HG03025 (cell line): ENCODE measurements at regions not wholly inside any gene's neighbourhood (a gene's known extent, or its start where the extent isn't known, plus 50 kb on each side); places are given as distances from the start of the nearest gene placed in this dataset.
"Not testable (repeated sequence)": the region's sequence is repeated elsewhere in the genome, so short reads cannot be mapped to it uniquely, and the experiment has no call there.

Source experiments
- ATAC-seq: cut with Tn5 transposase; IDR thresholded peaks from one replicate; pipeline ENCODE4 v1.9.1; 2021; ENCODE audit warnings: mild to moderate bottlenecking, moderate library complexity; ENCODE audit not compliant: unreplicated experiment, low FRiP score

DNA sequence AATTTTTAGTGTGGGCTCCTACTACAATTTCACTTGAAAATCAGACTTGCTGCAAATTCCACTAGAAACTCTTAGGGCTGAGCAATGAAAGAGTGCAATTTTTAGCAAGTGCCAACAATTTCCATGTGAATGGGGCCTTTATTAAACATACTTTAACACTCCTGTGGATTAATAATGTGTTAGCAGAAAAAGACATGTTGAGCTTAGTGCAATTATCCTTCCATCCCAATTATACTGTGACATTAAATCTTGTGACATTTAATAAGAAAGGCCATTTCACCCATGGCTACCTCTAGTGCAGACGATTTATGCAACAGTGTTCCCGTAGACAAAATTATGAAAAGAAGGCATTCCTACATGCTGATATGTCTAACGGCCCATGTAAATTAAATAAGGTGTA, 639.7 kb downstream of the STK39 start:
- no peak for ATAC-seq

DNA sequence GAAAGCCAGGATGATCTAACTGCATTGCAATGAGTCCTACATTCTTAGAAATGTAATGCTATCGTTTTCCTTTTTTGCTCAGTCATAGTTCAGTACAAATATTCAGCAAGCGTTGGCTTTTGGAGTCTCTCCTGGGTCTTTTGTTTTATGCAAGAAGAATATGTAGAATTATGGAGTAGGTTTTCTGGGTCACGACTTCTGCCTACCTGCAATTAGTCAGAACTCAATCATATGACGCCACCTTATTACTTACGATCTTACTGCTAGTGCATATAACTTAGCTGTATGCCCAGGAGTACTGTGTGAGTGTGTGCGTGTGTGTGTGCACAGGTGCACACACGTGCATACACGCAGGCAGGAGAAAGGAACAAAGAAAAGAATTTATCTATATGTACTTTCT, 640.2 kb downstream of the STK39 start:
- ATAC-seq, result no peak

DNA sequence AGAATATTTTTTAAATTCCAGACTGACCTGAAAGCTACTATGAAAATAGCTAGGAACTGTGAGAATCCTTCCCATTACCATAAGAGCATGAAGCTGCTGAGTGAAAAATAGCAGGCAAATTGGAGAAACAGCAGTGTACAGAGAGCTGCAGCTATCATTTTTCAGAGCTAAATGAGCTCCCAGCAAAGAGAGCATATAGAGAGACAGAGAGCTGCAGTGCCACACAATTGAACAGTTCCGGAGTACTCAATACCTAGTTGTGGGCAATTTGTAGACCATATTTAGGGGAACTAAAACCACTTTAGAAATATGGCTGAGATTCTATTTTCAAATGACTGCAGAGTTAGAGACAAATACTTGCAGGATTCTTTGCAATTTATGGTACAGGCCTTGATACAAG, 645.3 kb downstream of the STK39 start:
- no peak for ATAC-seq

DNA sequence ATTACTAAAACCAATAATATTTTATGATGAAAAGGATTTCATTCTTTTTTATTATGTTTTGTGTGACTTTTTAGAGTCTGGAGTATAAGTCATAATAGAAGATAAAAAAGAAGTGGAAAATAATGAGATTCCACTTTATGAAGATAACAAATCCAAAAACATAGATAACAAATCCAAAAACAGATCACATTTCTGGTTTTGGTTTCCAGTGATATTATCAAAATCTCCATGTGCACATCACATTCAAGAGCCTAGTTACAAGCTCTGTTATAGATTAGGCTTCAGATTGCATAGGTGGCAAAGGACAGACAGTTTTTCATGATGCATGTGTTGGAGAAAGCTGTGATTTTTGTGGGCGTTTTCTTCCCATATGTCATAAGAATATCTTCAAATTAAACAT, 648.2 kb downstream of the STK39 start:
- ATAC-seq, result no peak

DNA sequence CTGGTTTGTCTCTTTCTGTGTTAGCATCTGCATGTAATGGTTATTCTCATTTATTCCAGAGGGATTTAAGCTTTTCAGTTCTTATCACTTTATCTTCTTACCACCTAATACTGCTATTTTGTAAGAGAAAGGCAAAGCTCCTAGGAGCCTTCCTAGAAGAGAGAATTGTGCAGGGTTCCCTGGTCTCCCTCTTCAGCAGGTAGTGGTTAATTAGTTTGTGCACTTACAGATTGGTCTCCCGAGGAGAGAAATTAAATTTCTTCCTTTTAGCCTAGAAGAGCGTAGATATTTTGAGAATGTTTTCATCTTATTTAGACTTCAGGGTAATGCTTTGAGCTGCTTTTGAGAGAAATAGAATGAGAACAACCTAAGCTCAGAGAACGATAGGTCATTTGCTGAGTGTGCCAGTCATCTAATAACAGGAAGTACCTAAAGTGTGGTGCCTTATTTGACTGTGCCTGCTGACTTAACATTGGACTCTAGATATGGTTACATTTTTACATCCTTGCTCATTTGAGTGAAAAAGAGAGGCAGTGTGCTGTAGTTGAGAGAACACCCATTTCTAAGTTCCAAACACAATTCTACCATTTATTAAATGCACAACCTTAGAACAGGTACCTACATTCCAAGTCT, 651.4 kb downstream of the STK39 start:
- no peak for ATAC-seq

DNA sequence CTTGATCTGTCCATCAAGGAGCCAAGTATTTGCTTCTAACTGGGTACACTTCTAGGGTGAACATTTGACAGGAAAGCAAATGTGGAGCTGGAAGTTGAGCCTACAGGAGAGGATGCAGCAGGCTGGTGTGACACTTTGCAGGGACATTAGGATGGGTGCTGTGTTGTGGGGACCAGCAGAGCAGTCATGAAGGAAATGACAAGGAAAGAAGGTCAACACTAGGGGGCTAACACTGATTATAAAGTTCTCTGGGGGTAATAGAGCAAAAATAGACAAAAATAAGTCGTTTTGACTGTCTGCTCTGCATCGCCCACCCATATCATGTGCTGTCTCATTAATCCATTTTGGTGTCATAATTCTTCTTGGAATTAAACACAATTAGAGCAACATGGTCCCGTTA, 652.4 kb downstream of the STK39 start:
- ATAC-seq, result no peak

DNA sequence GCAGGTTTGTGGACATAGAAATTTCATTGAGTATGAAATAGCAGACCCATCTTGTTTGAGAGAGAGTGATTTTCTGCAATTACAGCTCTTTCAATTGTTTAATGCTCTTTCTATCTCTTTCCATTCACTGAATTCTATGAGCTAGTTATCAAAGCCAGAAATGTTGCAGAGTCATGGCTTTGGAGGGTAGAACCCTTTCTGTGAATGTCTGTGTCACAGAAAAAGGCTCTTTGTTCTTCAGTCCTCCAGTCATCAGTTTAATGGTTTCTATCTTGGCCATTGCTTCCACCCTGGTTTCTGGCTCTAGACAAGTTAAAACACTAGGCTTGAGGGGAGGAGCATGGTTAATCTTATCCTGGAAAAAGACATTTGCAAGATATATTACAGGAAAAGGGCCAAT, 655.0 kb downstream of the STK39 start:
- no peak for ATAC-seq

DNA sequence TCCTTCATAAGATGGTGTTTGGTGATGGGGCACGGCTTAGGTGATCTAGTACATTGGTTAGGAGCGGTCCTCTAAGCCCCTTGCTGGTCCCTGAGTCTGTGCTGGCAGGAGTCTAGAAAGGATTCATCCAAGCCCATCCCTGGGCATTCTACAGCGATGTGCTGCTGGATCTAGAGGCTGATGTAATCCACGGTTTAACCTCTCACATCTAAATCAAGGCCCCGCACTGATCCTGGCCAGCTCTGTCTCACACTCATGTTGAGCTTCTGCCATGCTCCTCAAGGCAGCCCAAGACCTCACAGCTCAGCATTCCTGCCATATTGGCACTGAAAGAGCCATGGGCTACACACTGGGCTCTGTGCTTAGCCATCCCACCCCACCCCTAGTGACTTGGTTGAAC, 664.8 kb downstream of the STK39 start:
- ATAC-seq, result no peak

DNA sequence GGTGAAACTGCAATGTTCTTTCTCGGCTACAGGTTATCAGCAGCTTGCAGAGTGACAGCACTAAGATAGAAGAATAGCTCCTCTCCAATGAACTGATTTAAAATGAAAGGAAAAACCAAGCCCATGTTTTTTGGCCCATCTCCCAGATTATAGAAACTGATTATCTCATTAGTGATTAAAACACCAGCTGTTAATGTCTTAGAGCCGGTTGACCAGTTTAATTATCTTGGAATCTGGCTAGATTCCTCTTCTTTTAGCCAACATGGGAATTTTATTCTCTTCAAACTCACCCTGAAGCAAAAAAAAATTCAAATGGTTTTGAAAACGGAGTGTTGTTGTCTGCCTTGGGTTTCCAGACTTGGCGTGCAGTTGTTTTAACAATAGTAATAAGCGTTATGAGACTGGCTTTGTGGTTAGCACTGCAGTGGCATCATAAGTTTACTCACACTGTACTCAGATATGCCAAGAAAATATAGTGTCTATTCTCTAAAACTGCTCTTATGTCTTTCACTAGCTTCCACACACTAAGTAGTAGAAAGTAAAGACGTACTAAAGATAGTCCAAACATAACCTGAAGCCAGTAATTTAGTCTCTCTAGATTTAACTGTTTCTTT, 665.3 kb downstream of the STK39 start:
- no peak for ATAC-seq

DNA sequence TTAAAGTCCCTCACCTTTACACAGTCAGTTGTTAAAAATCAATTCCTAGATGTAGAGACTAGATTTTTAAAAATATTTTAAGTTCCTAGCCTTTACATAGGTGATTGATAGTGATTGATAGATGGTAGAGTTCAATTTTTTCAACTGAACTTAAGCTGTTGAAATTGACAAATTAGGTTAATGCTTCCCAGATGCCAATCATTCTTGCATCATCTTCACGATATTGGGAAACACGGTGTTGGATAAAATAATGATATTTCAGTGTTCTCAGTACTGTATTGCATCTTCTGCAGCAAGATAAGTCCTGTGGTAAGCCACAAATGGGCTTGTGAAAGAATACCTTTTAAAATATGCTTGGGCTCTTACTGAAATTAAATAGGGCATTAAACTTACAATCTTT, 667.6 kb downstream of the STK39 start:
- no peak for ATAC-seq

DNA sequence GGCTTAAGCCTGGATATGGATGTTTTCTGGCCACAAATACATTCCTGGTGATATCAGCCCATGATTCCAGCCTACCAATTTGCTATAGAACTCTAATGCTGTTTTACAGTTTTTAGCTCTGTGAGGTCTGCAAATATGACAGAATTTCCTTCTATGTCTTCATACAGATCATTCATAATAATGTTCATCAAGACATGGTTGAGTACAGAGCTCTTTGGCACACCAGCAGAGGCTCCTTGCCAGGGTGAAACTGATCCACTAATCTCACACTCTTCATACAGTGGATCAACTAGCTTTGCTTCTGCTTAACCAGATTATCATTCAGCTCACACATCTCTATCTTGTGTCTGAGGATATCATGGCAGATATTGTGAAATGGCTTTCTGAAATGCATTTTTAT, 672.1 kb downstream of the STK39 start:
- no peak for ATAC-seq

DNA sequence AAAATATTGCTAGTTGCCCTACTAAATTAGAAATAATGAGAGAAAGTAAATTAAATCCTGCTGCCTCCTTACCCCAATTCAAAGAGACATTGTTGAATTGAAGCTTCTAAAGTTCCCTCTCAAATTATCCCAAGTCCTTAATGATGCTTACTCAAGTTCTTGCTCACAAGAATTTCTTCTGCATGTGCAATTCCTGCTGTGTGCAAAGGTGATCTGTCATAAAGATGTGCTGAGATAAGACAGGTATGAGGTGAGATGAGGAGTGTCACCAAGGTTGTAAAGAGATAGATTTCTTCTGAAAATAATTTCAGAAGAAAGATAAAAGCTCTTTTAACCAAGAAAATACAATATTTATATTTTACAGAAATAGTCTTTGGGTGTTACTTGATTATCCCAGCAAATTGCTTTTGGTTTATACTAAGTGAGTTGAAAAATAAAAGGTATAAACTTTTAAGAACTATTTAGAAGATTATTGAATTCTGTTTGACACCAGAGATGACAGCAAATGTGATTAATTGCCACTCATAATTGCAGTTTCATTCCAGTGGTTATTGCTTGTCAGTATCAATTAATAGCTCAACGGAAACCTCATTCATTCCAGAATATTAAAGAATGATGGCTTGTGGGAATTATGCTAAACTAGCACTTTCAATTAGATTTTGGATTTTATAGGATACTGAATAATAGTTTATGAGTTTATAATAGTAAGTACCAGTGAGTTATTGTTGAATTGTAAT, 674.3 kb downstream of the STK39 start:
- no peak for ATAC-seq

DNA sequence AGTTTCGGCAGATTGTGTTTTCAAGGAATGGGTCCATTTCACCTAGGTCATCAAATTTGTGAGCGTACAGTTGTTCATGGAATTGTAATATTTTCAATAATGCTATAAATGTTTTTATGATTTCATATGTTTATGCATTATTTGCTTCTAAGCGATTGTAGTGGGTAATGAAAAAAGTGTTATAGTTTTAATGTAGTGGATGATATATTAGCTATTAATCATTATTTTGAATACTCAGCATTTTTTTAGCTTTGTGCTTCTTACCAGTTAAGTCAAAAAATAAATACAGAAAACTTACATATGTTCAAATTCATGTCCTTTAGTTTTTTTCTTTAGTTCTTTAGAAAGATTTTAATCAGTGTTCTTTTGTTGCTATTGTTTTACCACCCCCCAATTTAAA, 677.0 kb downstream of the STK39 start:
- ATAC-seq, result no peak

DNA sequence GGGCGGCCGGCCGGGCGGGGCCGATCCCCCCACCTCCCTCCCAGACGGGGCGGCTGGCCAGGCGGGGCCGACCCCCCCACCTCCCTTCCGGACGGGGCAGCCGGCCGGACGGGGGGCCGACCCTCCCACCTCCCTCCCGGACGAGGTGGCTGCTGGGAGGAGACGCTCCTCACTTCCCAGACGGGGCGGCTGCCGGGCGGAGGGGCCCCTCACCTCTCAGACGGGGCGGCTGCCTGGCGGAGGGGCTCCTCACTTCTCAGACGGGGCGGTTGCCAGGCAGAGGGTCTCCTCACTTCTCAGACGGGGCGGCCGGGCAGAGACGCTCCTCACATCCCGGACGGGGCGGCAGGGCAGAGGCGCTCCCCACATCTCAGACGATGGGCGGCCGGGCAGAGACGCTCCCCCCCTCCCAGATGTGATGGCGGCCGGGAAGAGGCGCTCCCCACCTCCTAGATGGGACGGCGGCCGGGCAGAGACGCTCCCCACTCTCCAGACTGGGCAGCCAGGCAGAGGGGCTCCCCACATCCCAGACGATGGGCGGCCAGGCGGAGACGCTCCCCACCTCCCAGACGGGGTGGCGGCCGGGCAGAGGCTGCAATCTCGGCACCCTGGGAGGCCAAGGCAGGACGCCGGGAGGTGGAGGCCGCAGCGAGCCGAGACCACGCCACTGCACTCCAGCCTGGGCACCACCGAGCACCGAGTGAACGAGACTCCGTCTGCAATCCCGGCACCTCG, 675.8 kb downstream of the XIRP2 start:
- ATAC-seq, result not testable (repeated sequence)

DNA sequence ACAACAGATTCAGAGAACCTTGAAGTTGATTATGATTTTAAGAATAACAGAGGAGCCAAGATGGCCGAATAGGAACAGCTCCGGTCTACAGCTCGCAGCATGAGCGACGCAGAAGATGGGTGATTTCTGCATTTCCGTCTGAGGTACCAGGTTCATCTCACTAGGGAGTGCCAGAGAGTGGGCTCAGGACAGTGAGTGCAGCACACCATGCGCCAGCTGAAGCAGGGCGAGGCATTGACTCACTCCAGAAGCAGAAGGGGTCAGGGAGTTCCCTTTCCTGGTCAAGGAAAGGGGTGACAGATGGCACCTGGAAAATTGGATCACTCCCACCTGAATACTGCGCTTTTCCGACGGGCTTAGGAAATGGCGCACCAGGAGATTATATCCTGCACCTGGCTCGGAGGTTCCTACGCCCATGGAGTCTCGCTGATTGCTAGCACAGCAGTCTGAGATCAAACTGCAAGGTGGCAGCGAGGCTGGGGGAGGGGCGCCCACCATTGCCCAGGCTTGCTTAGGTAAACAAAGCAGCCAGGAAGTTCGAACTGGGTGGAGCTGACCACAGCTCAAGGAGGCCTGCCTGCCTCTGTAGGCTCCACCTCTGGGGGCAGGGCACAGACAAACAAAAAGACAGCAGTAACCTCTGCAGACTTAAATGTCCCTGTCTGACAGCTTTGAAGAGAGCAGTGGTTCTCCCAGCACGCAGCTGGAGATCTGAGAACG, 670.2 kb downstream of the XIRP2 start:
- not testable (repeated sequence) for ATAC-seq

DNA sequence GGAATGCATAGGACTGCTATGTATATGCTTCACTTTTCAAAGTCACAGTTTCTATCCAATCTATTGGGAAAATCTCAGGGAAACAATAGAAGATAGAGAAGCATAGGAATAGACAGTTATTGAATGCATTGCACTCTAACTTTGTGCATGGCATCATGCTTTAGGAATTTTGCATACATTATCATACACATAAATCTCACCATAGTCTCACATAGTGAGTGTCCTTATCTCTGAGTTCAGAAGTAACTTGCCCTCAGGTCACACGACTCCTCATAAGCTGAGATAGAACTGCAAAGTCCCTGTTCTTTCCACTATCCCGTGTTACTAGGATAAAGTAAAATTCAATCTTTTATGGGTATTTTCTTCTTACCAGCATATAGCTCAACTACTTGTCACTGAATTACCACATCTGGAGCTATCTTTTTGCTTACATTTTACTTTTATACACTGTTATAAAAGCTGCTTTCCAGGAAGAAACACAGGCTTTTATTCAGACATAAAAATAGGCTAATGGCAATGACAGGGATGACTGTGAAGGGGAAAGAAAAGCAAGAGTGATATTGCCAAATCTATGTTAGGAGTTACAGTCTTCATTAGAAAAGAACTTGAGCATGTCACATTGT, 666.9 kb downstream of the XIRP2 start:
- no peak for ATAC-seq

DNA sequence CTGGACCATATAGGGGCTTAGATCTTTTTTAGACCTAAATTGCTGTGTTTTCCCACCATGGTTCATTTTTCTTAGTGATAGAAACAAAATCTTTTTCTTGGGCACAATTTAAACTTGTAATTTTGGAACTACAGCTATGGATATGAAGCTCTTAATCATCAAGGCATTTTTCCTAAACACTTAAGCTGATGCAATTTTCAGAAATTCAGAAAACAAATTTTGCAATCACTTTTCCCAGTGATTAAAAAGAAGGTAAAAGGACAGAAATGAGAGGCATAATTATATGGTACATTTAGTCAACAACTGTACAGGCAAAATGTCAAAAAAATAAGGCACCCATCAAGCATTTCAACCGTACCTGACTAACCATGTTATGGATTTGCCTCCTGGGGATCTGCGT, 665.4 kb downstream of the XIRP2 start:
- ATAC-seq, result no peak

DNA sequence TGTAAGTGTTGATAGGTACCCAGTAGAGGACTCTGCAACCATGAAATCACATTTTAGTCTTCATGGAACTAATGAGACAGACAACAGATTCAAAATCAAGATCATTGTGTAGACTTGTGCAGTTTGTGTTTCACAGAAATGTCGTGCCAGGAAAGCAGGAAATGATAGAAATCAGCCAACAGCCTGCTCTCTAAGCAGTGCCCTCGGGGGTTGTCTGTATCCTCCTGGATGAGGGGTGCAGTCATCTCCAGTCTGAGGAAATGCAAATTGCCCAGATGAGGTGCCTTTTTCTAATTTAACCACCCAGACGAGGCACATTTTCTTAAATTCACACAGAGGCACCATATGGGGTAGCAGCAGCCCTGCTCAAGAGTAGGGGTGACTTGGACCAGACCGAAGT, 663.1 kb downstream of the XIRP2 start:
- ATAC-seq, result no peak

DNA sequence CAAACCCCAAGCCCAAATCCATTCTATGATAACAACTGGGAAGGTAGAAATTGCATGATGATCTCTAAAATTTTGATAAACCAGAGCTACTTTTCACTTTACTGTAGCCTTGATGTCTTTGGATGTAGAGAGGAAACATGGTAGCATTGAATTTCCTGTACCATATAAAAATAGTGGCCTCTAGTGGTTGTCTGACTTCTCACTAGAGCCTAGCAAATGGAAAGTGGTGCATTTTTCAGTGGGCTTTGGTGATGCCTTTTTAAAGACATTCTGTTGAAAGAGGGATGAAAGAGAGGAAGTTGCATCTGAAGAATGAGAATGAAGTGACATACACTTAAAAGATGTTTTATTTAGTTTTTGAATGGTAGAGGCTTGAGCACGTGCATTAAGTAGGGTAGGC, 662.2 kb downstream of the XIRP2 start:
- ATAC-seq, result no peak

DNA sequence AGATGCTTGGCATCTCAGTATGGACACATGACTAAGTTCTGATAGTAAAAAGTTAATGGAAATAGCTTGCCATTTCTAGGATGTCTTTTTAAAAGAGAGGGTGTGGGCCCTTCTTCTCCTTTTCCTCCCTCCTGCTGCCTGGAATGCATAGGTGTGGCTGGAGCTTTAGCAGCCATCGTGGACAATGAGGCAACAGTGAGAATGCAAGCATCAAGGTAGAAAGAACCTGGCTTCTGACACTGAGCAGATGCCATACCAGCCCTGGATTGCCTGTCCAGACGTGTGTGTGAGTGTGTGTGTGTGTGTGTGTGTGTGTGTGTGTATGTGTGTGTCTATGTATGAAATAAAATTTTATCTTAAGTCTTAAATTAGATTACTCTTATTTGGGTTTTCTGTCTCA, 660.1 kb downstream of the XIRP2 start:
- no peak for ATAC-seq
